Ovary (tissue), 7 donors: ENCODE measurements at regions not wholly inside any gene's neighbourhood (a gene's known extent, or its start where the extent isn't known, plus 50 kb on each side); places are given as distances from the start of the nearest gene placed in this dataset.

Source experiments
- DNase-seq, 5 donors: peaks; one replicate each; pipeline ENCODE4 v3.0.0-alpha.2; 2019 to 2020
- H3K27ac ChIP-seq, 2 donors: fragments of 200-600 bp; one replicate each; pipeline versions ENCODE4 v1.5.1 to v1.8.0; 2019 to 2022
- H3K27me3 ChIP-seq: fragments of 200-600 bp; one replicate; pipeline ENCODE4 v1.8.0; 2022
- H3K36me3 ChIP-seq: fragments of 200-600 bp; sonication (generic); one replicate; pipeline ENCODE4 v1.5.1; 2019
- H3K4me1 ChIP-seq: one replicate; pipeline ENCODE4 v1.8.1; 2013; ENCODE audit warnings: mild to moderate bottlenecking, moderate library complexity; ENCODE audit not compliant: insufficient read depth
- H3K4me3 ChIP-seq: fragments of 200-600 bp; sonication (generic); one replicate; pipeline ENCODE4 v1.5.1; 2017
- H3K9me3 ChIP-seq, 2 donors: fragments of 200-600 bp in 1 of 2; sonication (generic) in 1 of 2; one replicate each; pipeline versions ENCODE4 v1.5.1 to v1.8.1; 2013 to 2019; ENCODE audit warnings: mild to moderate bottlenecking in 1 of 2, moderate library complexity in 1 of 2
- EP300 ChIP-seq: sonication (generic); formaldehyde crosslinking; IDR thresholded peaks from one replicate; pipeline ENCODE4 v1.6.1; 2017; ENCODE audit warnings: antibody characterized with exemption
- POLR2A ChIP-seq: fragments of 450-650 bp; IDR thresholded peaks from one replicate; pipeline ENCODE4 v1.6.1; 2017; ENCODE audit warnings: antibody characterized with exemption, mild to moderate bottlenecking, moderate library complexity
- WGBS, 3 donors: extraction: QIAGEN DNeasy Blood & Tissue Kit in 1 of 3; methylation state at CpG; one replicate each; pipeline versions ENCODE4 v1.1.5 to v1.1.7; 2013 to 2017; 5-methylcytosine and 5-hydroxymethylcytosine counted together
- intact Hi-C, 4 donors: fragments of 100-400 bp; cut with DNase I; formaldehyde crosslinking; loops; one replicate each; pipeline versions ENCODE4 v1.11.0 to v1.15.1; 2022 to 2023
- TF ChIP-seq, protein P1 (sequence below), 3 donors: fragments of 450-650 bp in 2 of 3; fragments of 200-600 bp in 1 of 3; IDR thresholded peaks; one replicate each; pipeline versions ENCODE4 v1.5.1 to v1.8.0; 2016 to 2022; ENCODE audit warnings: antibody characterized with exemption in 3 of 3, mild to moderate bottlenecking in 1 of 3
- donor health status: DM: no; HTN: no; CAD: no; lungs with moderate emphysema.
- donor health status: DM: no; HTN: no; CAD: no.
- donor health status: Bipolar disorder and iron deficiency.
- donor health status: DM: no; HTN: no; CAD: no.
- donor health status: DM: yes; HTN: yes; CAD: no.

DNA sequence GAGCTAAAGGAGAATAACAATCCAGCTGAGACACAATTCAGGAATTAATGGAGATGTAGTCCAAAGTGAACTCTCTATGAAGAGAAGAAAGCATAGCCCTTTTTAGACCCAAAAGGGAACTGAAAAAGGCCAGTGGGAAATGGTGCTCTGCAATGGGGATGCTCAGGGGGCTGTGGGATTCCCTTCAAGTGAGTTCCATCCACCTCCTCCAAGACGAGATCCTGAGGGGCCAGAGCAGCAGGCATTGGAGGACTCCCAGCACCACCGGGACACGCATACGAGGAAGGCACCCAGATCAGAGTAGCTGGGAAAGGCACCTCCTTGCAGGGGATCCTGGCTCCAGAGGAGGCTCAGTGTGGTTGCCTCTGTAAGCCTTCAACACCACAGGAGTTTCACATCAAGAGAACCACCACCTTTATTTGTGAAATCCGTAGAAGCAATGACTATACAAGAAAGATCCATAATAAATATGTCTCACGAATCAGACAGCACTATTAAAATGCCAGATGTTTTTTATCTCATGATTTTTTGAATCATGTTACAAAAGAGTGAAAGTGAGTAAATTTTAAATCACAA is 288.2 kb downstream of the MED10 start:
- H3K4me1 ChIP-seq: no peaks in the 10 kb centered on the region
- no peaks in the 10 kb centered on the region for H3K9me3 ChIP-seq
- no peak overlapping the region for H3K4me3 ChIP-seq
- no peak for TF ChIP-seq POLR2A
- TF ChIP-seq, protein P1, sequence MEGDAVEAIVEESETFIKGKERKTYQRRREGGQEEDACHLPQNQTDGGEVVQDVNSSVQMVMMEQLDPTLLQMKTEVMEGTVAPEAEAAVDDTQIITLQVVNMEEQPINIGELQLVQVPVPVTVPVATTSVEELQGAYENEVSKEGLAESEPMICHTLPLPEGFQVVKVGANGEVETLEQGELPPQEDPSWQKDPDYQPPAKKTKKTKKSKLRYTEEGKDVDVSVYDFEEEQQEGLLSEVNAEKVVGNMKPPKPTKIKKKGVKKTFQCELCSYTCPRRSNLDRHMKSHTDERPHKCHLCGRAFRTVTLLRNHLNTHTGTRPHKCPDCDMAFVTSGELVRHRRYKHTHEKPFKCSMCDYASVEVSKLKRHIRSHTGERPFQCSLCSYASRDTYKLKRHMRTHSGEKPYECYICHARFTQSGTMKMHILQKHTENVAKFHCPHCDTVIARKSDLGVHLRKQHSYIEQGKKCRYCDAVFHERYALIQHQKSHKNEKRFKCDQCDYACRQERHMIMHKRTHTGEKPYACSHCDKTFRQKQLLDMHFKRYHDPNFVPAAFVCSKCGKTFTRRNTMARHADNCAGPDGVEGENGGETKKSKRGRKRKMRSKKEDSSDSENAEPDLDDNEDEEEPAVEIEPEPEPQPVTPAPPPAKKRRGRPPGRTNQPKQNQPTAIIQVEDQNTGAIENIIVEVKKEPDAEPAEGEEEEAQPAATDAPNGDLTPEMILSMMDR (IDR thresholded peaks at IDR 0.05): no peak
- no peak for TF ChIP-seq EP300
- H3K27ac ChIP-seq: no peak overlapping the region
- no peaks in the 10 kb centered on the region for H3K36me3 ChIP-seq
- no peaks in the 10 kb centered on the region for H3K27me3 ChIP-seq
- WGBS, 3 donors: 49 to 63% (median 60%) methylated on average over 6 of the region's 6 CpGs
- intact Hi-C loops: no loop called here
- no peak for DNase-seq

DNA sequence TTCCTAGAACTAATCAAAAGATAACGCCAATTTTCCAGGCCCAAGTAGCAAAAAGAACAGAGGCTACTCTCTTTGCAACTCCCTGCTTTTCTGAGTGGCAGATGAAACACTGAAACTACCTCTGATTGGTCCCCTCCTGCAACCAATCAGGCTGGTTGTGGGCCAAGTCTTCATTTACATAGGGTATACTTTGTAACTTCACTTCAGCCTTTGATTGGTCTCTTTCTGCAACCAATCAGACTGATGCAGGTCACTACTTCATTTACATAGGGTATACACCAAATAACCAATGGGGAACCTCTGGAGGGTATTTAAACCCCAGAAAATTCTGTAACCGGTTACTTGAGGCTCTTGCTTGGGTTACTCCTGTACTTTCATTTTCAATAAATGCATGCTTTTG is 289.6 kb downstream of the MED10 start:
- H3K27ac ChIP-seq: no peak overlapping the region
- no peaks in the 10 kb centered on the region for H3K4me1 ChIP-seq
- H3K4me3 ChIP-seq: no peak overlapping the region
- no peak for DNase-seq
- intact Hi-C loops: no loop called here
- H3K36me3 ChIP-seq: no peaks in the 10 kb centered on the region
- TF ChIP-seq, protein P1 (IDR thresholded peaks at IDR 0.05): no peak
- TF ChIP-seq EP300 (no peak), POLR2A (no peak)
- 86 to 93% (median 92%) methylated on average over 2 of the region's 2 CpGs for WGBS, 3 donors
- no peaks in the 10 kb centered on the region for H3K27me3 ChIP-seq
- H3K9me3 ChIP-seq: no peaks in the 10 kb centered on the region

DNA sequence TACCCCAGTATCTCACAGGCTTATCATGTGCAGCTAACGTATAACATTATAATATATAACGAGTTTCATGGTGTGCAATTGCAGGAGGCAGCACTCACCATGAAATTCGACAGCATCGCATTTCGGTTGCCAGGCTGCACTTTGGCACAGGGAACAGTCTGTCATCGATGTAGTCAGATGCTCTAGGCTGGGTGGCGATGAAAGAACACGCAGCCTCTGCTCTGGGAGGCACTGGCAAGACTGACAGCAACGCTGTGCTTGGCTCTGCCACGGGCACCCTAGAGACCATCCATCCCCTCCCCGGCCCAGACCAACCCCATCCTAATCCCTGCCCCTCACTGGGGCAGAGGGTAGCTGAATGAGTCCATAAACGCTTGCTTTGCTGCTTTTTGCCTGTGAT is 290.8 kb downstream of the MED10 start:
- Histone ChIP-seq H3K9me3 (no peaks in the 10 kb centered on the region), H3K27me3 (no peaks in the 10 kb centered on the region), H3K4me1 (no peaks in the 10 kb centered on the region), H3K36me3 (no peaks in the 10 kb centered on the region), H3K27ac (no peak overlapping the region), H3K4me3 (no peak overlapping the region)
- TF ChIP-seq POLR2A: no peak
- no peak for TF ChIP-seq EP300
- TF ChIP-seq, protein P1 (IDR thresholded peaks at IDR 0.05): no peak
- 91 to 92% (median 92%) methylated on average over 12 of the region's 12 CpGs for WGBS, 3 donors
- no peak for DNase-seq
- intact Hi-C loops: no loop called here

DNA sequence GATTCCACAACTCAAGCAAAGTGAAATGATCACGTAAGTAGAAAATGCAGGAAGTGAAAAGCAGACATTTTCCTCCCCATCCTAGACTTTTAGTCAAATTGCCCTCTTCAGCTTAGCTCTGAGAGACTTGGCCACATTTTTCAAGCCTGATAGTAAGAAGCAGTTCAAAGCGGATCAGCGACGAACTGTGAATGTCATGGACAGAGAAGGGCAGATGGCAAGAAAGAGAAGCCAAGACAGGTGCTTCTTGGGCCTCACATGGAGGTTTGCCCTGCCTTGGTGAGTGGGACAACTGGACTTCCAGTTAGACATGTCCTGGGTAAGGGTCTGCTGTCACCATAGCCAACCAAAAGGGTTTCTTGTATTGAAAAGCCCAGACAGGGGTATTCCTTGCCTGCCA is 291.5 kb downstream of the MED10 start:
- Histone ChIP-seq H3K4me1 (no peaks in the 10 kb centered on the region), H3K36me3 (no peaks in the 10 kb centered on the region), H3K27me3 (no peaks in the 10 kb centered on the region), H3K9me3 (no peaks in the 10 kb centered on the region), H3K27ac (no peak overlapping the region), H3K4me3 (no peak overlapping the region)
- TF ChIP-seq EP300 (no peak), POLR2A (no peak)
- TF ChIP-seq, protein P1 (IDR thresholded peaks at IDR 0.05): no peak
- intact Hi-C loops: no loop called here
- DNase-seq: no peak
- 92 to 97% (median 92%) methylated on average over 4 of the region's 4 CpGs for WGBS, 3 donors
